Vagina (tissue), 2 donors: ENCODE measurements at regions not wholly inside any gene's neighbourhood (a gene's known extent, or its start where the extent isn't known, plus 50 kb on each side); places are given as distances from the start of the nearest gene placed in this dataset.

Experiments used
- POLR2AphosphoS5 ChIP-seq, 2 donors: sonication (generic); formaldehyde crosslinking; IDR thresholded peaks; one replicate each; pipeline ENCODE4 v1.9.0; 2017; ENCODE audit warnings: antibody characterized with exemption in 2 of 2, mild to moderate bottlenecking in 2 of 2, low read depth in 1 of 2; ENCODE audit not compliant: insufficient read depth in 1 of 2
- TF ChIP-seq, protein P1 (sequence below), 3 experiments: fragments of 450-650 bp in 2 of 3; fragments of 200-600 bp in 1 of 3; sonication (generic) in 1 of 3; IDR thresholded peaks; one replicate each; pipeline ENCODE4 v1.5.1; 2017 to 2019; ENCODE audit warnings: antibody characterized with exemption in 3 of 3, mild to moderate bottlenecking in 2 of 3, moderate library complexity in 2 of 3

DNA sequence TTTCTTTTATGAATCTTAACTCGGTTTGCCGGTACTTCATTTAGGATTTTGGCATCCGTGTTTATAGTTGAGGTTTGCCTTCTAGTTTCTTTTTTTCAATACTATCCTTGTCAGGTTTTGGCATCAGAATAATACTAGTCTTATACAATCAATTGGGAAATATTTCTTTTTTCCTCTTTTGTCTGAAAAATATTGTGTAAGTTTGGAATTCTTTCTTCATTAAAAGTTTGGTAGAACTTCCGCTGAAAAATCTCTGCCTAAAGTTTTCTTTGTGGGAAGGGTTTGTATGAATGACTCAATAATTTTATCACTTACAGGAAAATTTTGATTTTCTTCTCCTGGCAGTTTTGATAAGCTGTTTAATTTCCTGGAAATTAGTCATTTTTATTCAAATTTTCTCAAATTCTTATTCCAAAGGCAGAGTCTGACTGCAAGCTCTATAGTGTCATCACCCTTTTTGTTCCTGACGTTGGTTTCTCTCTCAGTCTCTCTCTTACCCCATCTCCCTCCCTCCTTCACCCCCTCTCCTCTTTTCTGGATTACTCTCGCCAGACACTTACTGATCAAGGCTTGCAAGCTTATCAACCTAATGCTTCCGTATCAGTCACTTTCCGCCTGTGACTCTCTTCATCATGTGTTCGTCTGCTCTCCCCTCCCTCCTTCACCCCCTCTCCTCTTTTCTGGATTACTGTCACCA is 555.7 kb downstream of the TBC1D22A start:
- TF ChIP-seq, protein P1, sequence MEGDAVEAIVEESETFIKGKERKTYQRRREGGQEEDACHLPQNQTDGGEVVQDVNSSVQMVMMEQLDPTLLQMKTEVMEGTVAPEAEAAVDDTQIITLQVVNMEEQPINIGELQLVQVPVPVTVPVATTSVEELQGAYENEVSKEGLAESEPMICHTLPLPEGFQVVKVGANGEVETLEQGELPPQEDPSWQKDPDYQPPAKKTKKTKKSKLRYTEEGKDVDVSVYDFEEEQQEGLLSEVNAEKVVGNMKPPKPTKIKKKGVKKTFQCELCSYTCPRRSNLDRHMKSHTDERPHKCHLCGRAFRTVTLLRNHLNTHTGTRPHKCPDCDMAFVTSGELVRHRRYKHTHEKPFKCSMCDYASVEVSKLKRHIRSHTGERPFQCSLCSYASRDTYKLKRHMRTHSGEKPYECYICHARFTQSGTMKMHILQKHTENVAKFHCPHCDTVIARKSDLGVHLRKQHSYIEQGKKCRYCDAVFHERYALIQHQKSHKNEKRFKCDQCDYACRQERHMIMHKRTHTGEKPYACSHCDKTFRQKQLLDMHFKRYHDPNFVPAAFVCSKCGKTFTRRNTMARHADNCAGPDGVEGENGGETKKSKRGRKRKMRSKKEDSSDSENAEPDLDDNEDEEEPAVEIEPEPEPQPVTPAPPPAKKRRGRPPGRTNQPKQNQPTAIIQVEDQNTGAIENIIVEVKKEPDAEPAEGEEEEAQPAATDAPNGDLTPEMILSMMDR (IDR thresholded peaks at IDR 0.05), result no peak
- no peak for TF ChIP-seq POLR2AphosphoS5 (IDR thresholded peaks at IDR 0.05; ENCODE audit: insufficient read depth in 1 of 2, low read depth in 1 of 2)
